Putamen (tissue), 1 donor: ENCODE measurements at regions not wholly inside any gene's neighbourhood (a gene's known extent, or its start where the extent isn't known, plus 50 kb on each side); places are given as distances from the start of the nearest gene placed in this dataset.
"Not testable (repeated sequence)": the region's sequence is repeated elsewhere in the genome, so short reads cannot be mapped to it uniquely, and the experiment has no call there.

Experiments
- DNase-seq: peaks from one replicate; pipeline ENCODE4 v3.0.0-alpha.2; 2016; ENCODE audit warnings: low spot score

GRCh38 chr18:39302481-39302880 is 1736.9 kb upstream of the CELF4 start:
- DNase-seq, result no peak

- no peak for DNase-seq
Measured at GRCh38 chr18:39299152-39299551, 1733.6 kb upstream of the CELF4 start.

DNA sequence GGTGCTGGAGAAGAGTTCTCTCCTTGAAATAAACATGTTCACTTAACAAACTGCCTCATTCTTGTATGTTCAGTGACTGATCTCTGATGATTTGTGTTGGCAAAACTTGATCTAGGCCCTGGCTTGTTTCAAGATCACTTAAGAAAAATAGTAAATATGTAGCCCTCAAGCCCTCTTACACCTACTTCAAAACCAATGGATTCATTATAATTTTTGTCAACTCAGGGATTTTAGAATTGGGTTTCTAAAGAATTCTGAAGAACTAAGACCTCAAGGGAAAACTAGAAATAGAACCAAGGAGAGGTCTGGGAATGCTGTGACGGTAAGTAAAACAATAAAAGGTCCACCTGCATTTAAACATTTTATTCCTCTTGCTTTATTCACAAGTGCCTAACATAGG is 1731.6 kb upstream of the CELF4 start:
- DNase-seq, result no peak

DNA sequence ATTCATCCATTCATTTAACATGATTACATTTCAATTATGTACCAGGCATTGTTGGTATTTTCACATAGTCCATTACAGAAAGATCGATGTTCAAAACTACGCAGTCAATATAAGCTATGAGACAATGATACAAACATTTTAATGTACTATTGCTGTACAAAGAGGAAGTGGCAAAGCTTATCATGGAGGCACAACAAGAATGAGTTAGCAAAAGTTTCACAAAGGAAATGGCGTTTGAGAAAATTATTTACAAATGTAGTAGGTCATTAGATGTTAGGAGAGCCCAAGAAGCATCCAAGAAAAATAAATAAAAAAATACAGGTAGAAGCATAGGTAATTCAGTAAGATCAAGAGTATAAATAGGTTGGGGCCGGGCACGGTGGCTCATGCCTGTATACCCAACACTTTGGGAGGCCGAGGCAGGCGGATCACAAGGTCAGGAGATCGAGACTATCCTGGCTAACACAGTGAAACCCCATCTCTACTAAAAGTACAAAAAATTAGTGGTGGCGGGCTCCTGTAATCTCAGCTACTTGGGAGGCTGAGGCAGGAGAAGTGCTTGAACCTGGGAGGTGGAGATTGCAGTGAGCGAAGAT is 1730.8 kb upstream of the CELF4 start:
- no peak for DNase-seq

GRCh38 chr18:39276764-39277163 is 1711.2 kb upstream of the CELF4 start:
- no peak for DNase-seq

- no peak for DNase-seq
Measured at GRCh38 chr18:39274535-39274934, 1708.9 kb upstream of the CELF4 start.

GRCh38 chr18:39272230-39272629 is 1706.6 kb upstream of the CELF4 start:
- DNase-seq, result no peak

- DNase-seq, result no peak
Measured at GRCh38 chr18:39271654-39272053, 1706.1 kb upstream of the CELF4 start.

DNA sequence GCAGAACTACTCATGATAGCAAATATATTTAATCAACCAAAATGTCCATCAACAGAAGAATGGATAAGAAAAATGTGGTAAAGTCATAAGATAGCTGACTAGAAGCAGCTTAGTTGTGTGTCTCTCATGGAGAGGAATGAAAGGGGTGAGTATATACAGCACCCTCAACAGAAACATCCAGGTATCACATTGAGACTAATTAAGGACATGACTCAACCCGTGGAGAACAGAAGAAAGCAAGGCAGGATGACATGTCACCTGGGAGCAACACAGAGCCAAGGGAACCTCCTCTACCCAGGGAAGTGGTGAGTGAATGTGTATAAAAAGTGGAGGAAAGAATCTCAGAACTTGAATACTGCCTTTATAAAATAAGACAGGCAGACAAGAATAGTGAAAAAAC is 1695.0 kb upstream of the CELF4 start:
- DNase-seq, result no peak

GRCh38 chr18:39259736-39260135 is 1694.1 kb upstream of the CELF4 start:
- DNase-seq, result no peak

DNA sequence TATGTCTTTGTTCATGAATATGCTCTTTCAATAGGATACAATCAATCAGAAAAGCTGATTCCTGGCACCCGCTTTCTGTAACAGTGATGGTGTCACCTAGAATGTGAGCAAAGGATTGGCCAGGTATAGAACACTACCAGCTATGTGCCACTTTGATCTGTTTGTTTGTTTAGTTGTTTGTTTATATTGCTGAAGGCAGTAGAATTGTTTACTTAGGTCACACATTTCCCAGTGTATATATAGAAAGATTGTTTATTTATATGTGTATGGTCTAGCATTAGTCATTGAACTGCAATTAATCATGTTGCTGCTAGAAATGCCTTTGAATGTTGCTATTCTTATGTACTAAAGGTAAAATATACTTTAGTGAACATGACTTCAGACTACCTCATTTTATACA is 1678.6 kb upstream of the CELF4 start:
- no peak for DNase-seq

- no peak for DNase-seq
Measured at GRCh38 chr18:39241534-39241933, 1675.9 kb upstream of the CELF4 start.

DNA sequence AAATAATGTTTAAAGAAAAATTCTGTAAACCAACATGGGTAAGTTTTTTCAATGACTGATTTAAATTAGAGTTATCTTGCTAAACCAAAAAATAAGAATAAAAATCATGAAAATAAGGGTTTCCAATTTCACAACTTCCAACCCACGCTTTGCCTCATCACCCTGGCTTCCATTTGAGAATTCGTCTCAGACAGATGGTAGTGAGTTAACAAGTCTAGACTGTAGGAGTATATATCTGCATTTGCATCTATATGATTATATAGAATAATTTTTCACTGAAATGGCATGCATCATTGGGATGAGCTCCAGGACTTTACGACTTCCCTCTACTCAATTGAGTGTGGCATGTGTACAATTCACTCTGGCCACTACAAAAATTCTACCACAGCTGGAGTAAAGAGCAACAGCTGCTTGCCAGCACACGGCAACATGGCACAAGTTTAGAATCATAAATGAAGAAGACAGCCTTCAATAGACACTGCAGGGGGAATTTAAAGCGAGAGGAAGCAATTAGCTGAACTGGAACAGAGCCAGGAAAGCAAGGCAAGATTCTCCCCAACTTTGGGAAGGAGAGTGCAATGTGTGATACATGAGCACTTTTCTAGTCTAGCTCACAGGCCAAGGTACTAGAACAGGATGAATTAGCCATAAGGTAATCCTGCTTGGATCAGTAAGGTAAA is 1673.5 kb upstream of the CELF4 start:
- DNase-seq, result no peak

DNA sequence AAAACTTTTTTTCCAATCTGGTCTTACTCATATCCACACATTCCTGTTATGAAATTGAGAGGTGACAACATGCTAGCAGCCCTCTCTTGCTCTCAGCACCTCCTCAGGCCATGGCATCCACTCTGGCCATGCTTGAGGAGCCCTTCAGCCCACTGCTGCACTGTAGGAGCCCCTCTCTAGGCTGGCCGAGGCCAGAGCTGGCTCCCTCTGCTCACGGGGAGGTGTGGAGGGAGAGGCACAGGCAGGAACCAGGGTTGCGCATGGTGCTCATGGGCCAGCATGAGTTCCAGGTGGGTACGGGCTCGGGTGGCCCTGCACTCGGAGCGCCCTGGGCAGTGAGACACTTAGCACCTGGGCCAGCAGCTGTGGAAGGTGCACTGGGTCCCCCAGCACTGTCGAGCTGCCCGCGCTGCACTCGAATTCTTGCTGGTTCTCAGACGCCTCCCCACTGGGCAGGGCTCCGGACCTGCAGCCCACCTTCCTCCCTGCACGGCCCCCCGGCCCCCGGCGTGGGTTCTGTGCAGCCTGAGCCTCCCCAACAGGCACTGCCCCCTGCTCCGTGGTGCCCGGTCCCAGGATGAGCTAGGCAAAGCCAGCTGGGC is 1669.6 kb upstream of the CELF4 start:
- no peak for DNase-seq

DNA sequence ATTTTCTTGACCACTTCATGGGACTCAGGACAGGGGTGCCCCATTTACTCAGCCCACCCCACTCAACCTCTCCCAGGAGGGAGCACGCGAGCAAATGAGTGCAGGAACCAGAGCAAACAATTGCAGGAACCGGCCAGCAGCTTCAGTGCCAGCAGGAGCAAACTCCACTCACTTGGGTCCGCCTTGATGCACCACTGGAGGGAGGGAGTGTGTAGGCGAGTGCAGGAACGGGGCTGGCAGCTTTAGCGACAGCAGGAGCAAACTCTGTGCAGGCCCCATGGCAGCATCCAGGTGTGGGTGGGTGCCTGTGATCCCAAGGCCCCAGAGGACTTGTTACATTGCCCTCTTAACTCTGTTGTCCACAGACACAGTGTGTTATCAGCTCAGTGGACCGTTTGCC is 1667.3 kb upstream of the CELF4 start:
- no peak for DNase-seq

GRCh38 chr18:39232490-39232889 is 1666.9 kb upstream of the CELF4 start:
- DNase-seq, result no peak

DNA sequence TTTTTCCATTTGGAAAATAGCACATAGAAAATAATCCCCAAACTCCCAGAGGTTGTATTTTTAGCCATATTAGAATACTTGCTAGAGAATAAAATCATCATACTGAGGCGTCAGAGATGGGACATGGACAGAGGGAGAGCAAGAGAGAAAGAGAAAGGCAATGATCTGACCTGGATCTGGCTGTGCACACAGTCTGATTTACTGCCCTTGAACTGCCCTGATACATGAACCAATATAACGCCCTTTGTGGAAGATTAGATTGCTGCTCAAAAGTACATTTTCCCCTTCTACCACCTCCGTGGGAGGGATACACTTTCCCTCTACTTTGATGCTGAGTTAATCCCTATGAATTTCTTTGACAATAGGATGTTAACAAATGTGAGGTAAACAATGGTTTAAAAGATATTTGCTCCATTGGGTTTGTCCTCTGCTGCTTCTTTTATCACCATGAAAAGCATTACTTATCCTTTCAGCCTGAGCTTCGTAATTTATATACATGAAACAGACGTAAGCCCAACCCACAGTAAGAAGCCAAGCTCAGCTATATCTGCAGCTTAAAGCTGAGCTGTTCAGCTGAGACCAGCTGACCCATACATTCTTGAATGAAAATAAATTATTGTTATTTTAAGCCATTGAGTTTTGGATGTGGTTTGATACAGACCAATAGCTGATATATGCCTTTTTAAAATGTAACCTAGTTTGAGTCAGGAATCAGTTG is 1664.6 kb upstream of the CELF4 start:
- no peak for DNase-seq

DNA sequence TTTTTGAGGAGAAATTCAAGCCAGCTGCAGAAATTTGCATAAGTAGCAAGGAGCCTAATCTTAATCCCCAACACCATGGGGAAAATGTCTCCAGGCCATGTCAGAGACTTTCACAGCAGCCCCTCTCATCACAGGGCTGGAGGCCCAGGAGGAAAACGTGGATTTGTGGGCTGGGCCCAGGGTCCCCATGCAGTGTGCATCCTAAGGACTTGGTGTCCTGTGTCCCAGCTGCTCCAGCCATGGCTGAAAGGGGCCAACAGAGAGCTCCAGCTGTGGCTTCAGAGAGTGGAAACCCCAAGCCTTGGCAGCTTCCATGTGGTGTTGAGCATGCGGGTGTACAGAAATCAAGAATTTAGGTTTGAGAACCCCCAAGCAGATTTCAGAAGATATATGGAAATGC is 1662.2 kb upstream of the CELF4 start:
- DNase-seq, result not testable (repeated sequence)

- DNase-seq, result no peak
Measured at GRCh38 chr18:39225373-39225772, 1659.8 kb upstream of the CELF4 start.

GRCh38 chr18:39223283-39223682 is 1657.7 kb upstream of the CELF4 start:
- DNase-seq, result no peak

GRCh38 chr18:39215920-39216319 is 1650.3 kb upstream of the CELF4 start:
- DNase-seq, result no peak

GRCh38 chr18:39211461-39211860 is 1645.9 kb upstream of the CELF4 start:
- DNase-seq, result no peak

DNA sequence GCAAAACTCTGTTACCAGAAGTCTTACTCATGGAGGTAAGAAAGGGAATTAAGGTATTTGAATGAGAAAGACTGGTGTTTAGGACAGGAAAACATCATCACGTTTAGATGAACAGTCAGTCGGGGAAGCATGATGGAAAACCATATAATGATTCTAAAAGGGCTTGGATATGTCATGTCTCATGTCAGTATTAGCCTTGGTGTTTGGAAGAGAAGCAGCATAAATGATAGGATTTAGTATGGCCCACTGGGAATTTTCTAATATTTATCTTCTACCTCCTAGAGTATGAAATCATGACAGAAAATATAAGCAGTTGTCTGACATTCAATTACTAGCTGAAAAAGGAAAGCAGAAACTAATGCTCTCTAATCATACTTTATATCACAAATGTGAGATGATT is 1643.6 kb upstream of the CELF4 start:
- DNase-seq, result no peak
